ENCODE measurements at regions not wholly inside any gene's neighbourhood (a gene's known extent, or its start where the extent isn't known, plus 50 kb on each side); places are given as distances from the start of the nearest gene placed in this dataset.
"Not testable (repeated sequence)": the region's sequence is repeated elsewhere in the genome, so short reads cannot be mapped to it uniquely, and the experiment has no call there.

DNA sequence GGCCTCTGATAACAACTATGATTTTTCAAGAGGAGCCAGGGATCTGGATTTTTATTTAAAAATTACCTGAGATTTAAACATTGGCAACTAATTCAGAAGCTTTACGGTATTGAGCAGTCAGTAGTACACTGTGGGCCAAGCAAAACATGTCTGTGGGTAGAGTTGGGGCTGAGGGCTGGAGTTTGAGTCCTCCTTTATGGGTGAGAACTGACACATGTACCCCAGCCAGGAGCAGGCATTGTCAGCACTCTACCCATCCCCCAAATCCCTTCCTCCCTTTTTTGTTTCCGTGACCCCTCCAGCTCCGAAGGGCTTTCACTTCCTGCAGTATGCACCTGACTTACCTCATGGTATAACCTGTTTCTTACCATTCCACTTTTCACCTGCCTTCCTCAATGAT is 131.4 kb downstream of the SNX5 start:
- no peak for DNase-seq

DNA sequence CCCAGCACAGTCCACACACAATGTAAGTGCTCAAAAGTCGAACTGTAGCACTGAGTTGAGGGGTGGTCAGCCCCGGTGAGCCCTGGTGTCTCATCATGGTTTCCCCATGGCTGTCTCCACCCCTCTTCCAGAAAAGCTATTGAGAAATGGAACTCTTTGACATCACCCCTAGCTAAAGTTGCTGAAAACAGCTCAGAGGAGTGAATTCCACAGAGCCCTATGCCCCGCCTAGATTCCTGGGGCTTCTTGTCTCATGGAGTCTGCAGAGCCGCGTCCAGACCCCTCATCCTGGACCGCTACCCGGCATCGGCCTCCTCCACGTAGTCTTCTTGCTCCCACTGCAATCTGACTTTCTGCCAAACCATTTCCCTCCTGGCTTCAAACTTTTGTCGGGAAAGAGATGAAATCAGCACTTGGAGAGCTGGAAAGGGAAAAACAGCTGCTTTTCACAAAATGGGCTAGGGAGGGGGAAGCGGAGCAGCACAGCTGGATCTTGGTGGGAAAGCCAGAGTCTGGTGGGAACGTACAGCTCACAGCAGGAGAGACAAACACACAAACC is 132.2 kb downstream of the SNX5 start:
- DNase-seq, result peak; percentile 85 to 89

DNA sequence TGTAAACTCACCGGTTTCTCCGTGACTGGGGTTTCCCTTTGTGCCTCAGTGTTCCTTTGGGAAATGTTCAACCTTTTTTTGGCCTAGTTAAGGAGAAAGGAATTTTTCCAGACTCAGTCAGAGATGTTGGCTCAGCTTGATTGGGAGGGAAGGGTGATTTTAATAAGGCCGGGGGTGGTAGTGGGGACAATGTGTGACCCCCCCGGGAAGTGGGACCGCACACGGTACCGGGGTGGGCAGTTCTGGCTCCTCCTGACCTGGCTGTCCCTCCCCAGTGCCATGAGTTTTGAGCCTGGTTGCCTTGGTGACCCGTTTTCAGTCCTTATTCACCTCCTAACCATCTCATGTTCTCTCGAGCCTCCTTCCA is 132.7 kb downstream of the SNX5 start:
- no peak for DNase-seq

- DNase-seq, result no peak
Measured at GRCh38 chr20:17835240-17835933, 133.2 kb downstream of the SNX5 start.

GRCh38 chr20:17834804-17835203 is 133.8 kb downstream of the SNX5 start:
- DNase-seq, result no peak

GRCh38 chr20:17833036-17833674 is 133.4 kb downstream of the BANF2 start:
- no peak for DNase-seq

- DNase-seq, result no peak
Measured at GRCh38 chr20:17832236-17832915, 132.6 kb downstream of the BANF2 start.

DNA sequence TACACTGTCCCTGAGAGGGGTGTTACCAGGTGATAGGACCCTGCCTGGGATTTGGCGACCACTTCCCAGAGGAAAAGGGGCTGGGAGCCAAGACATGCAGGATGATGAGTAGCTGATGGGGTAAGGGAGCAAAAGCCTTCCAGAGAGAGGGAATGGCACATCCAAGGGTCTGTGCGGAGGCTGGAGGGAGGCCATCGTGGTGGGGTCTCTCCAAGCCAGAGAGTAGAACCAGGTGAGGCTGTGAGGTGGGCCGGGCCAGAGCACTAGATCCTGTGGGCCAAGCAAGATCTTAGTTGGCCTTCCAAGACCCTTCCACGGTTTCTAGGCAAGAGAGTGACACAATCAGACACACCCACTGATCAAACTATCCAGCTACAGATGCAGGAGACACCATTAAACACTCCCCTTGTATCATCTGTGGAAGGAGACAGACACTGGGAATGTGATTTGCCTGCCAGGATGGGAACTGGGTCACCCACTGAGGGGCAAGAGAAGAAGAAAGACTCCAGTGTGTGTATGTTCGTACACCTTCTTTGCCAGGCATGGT is 128.9 kb downstream of the BANF2 start:
- no peak for DNase-seq

- no peak for DNase-seq
Measured at GRCh38 chr20:17827759-17828559, 128.2 kb downstream of the BANF2 start.

DNA sequence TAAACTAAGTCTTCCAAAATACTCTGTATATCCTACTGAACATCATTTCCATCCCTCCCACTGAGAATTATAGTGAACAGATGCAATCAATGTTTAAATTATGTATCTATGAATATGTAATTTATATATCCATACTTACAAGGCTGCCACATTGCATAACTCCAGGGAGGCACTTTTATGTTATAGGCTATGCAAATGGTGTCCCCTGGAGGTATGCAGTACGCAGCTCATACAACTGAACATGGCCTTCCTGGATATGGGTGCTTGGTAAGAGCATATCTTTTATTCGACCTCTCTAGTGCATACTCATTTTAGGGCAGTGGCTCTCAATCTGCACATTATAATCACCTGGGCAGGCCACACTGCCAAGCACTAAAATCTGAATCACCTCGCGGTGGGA is 127.3 kb downstream of the BANF2 start:
- no peak for DNase-seq

DNA sequence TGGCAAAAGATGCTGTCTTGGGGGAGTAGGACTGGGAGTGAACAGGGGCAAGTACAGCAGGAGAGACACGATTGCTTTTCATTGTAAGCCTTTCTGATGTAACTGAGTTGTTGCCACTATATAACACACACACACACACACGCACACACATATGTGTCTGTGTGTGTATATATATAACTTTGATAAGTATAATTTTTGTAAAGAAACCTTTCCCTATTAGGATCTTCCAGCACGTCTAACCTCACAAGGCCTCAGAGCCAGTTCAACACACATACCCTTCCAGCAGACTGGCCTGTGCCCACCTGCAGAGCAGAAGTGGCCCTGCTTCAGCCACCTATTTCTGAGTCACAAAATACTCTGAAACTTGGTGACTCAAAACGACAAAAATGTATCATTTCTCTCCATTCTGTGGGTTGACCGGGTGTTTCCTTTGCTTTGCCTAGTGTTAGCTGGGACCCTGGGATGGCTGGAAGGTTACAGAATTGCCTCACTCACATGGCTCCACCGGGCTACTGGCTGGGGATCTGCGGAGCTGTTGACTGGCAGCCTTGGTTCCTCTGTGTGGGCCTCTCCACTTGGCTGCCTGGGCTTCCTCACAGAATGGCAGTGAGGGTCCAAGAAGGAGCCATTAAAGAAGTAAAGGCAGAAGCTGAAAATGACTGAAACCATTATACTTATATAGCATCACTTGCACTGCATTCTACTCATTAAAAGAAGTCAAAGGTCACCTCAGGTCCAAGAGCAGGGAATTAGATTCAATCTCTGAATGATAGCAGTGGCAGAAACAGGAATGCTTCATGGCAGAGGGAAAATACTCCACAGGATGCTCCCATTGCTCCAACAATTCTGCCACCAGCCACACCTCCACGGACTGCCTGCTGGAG is 126.4 kb downstream of the BANF2 start:
- DNase-seq, result no peak

GRCh38 chr20:17825252-17825959 is 125.6 kb downstream of the BANF2 start:
- peak; percentile 65 to 70 for DNase-seq

DNA sequence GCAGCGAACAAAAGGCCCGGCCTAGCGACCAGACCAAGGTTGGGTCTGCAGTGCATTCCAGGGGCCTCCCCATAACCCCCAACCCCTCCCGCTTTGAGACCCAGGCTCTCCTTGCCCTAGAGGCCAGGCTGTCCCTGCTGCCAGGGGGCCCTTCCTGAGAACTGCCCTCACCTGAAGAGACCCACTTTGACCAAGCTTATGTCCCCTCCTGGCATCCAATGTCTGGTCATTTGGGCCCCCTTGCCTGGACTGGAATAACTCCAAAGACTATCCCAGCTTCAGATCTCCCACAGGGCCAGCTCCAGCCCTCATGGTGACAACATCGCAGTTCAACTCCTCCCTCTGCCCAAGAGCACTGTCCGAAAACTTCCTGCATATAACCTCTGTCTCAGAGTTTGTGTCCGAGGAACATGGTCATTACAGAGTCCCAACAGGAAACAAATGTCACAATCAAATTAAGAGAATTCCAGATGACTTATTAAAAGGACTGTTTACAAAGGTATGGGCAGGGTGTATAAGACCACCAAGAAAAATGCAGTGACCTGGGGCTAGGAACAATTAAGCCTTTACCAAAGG is 125.0 kb downstream of the BANF2 start:
- DNase-seq, result no peak

DNA sequence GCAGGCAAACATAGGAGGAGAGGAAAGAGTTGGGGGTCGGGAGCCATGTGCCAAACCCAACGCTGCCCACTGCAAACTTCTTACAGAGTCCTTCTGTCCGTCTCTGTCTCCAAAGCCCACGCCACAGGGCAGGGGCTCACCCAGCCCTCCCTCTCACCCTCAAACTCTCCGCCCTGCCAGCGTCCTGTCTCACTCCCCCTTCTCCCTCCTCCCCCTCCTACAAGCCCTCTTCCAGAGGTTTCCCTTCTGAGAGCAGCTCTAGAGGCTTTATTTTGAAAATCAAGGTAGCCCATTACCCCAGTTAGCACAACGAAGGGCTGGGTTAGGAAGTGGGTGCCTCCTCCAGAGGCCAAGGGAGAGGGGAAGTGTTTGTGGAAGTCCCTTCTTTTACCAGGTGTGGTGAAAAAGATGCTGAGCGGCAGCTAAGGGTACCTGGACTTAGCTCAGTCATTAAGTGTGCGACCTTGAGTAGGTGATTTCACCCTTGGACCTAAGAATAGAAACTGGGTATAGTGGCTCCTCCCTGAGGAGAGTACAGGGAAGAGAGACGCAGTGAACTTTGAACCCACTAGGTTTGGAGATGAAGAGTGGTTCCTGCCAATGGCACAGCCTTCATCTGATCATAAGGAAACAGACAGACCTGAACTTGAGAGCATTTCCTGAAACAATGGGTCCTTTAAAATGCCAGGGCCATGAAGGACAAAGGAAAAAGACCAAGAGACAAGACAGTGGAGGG is 123.8 kb downstream of the BANF2 start:
- DNase-seq, result no peak

DNA sequence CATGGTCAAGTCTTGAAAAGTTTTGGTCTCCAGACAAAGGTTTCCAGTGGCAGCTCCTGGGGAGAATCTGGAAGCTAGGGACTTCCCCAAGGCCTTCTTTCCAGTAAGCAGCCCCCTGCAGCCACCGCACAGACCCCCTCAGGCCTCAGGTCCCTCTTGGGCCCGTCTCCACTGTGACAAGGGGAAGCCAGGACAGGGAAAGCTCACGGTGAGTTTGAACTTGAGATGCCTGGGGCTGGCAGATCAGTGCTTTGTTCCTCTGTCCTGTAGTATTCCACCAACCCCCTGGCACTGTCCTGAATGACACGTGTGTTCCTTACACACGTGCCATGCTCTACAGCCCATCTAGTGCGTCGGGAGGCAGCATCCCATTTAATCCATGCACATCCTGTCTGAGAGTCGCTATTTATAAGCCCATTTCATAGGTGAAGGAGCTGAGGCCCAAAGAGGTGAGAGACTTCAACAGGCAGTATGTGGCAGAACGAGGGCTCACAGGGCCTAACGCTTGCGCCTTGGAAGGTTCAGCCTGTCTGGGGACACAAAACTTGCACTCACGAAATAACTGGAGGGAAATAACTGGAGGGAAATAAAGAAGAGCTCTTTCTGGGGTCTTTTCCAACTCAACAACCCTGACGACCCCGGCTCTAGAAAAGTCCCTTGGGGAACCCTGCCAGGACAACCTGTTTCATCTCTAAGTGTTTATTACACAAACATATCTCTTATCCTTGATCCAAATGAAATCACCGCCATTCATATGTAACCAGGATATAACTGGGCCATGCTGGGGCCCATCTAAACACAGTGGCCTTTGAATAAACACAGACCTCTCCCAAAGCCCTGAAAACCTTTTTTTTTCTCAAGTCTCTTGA is 123.0 kb downstream of the BANF2 start:
- no peak for DNase-seq

DNA sequence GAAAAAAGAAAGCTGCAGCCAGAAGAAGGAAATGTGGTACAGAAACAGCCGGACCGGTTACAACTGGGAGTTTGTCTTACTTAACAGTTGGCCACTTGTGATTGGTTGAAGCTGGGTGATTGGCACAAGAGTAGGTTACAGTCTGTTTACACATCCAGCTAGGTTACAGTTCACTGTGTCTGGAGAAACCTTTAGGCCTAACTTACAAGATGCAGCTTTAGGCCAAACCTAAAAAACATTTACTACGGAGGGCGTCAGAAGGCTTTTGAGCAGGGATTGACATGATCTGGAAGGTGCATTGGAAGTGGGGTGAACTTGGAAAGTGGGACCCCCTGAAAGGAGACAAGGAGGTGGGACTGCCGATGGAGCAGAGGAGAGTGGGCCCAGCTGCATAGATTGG is 122.3 kb downstream of the BANF2 start:
- DNase-seq, result peak; percentile 64 to 77

DNA sequence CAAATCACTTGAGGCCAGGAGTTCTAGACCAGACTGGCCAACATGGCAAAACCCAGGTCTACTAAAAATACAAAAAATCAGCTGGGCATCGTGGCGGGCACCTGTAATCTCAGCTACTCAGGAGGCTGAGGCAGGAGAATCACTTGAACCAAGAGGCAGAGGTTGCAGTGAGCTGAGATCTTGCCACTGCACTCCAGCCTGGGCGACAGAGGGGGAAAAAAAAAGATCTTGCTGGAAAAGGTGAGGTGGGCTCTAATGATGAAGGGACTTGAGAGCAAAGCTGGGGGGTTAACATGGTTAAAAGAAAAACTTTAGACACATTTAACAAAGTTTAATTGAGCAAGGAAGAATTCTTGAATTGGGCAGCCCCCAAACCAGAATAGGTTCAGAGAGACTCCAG is 121.8 kb downstream of the BANF2 start:
- not testable (repeated sequence) for DNase-seq
